ENCODE measurements at regions not wholly inside any gene's neighbourhood (a gene's known extent, or its start where the extent isn't known, plus 50 kb on each side); places are given as distances from the start of the nearest gene placed in this dataset.

DNA sequence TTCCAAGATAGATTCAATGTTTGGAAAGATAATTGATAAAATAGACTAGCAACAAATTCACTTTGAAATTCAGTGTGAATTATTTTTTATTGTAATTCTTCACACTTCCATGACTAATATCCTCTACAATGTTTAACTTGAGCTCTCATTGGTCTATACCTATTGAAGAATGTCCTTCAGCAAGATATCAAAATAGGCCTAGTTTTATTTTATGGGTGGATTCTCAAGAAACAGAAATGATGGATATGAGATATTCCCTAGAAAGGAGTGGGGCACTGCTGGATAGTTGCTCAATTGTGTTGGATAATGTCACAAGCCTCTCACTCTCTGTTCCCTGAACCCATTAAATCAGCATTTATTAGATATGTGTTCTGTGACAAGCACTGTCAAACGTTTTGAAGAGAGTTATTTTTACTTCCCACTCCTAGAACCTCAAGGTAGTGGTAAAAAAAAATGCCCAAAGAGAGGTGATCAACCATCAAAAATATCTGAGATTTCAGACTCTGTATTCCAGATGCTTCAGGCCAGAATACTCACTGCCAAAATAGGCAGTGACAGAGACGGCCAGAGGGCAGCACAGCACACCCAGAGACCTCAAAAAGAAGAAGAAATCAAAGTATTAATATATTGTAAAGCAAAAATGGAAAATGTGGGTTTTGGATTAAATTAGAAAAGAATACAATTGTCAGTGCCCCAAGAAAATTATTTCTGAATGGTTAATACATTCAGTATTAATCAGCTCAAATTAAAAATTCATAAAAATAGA lies 87.5 kb downstream of the TRIB2 start:
- TF ChIP-seq CREB1 (IDR thresholded peaks at IDR 0.05; ENCODE audit: low read depth) (no peak), TCF12 (IDR thresholded peaks at IDR 0.05; ENCODE audit: low read depth) (no peak), CEBPB (IDR thresholded peaks at IDR 0.05) (no peak), RAD21 (IDR thresholded peaks at IDR 0.05; ENCODE audit: low read depth) (no peak), NFIC (IDR thresholded peaks at IDR 0.05) (no peak), YY1 (IDR thresholded peaks at IDR 0.05; ENCODE audit: low read depth) (no peak), FOXM1 (IDR thresholded peaks at IDR 0.05; ENCODE audit: borderline replicate concordance, low read depth) (no peak), EP300 (IDR thresholded peaks at IDR 0.05; ENCODE audit: borderline replicate concordance) (no peak), TAF1 (IDR thresholded peaks at IDR 0.05; ENCODE audit: low read depth) (no peak), TEAD4 (IDR thresholded peaks at IDR 0.05) (no peak), EGR1 (IDR thresholded peaks at IDR 0.05) (no peak), ZBTB7A (IDR thresholded peaks at IDR 0.05; ENCODE audit: low read depth) (no peak)
- TF ChIP-seq, protein P1, sequence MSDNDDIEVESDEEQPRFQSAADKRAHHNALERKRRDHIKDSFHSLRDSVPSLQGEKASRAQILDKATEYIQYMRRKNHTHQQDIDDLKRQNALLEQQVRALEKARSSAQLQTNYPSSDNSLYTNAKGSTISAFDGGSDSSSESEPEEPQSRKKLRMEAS (IDR thresholded peaks at IDR 0.05) = no peak
- TF ChIP-seq, protein P2, sequence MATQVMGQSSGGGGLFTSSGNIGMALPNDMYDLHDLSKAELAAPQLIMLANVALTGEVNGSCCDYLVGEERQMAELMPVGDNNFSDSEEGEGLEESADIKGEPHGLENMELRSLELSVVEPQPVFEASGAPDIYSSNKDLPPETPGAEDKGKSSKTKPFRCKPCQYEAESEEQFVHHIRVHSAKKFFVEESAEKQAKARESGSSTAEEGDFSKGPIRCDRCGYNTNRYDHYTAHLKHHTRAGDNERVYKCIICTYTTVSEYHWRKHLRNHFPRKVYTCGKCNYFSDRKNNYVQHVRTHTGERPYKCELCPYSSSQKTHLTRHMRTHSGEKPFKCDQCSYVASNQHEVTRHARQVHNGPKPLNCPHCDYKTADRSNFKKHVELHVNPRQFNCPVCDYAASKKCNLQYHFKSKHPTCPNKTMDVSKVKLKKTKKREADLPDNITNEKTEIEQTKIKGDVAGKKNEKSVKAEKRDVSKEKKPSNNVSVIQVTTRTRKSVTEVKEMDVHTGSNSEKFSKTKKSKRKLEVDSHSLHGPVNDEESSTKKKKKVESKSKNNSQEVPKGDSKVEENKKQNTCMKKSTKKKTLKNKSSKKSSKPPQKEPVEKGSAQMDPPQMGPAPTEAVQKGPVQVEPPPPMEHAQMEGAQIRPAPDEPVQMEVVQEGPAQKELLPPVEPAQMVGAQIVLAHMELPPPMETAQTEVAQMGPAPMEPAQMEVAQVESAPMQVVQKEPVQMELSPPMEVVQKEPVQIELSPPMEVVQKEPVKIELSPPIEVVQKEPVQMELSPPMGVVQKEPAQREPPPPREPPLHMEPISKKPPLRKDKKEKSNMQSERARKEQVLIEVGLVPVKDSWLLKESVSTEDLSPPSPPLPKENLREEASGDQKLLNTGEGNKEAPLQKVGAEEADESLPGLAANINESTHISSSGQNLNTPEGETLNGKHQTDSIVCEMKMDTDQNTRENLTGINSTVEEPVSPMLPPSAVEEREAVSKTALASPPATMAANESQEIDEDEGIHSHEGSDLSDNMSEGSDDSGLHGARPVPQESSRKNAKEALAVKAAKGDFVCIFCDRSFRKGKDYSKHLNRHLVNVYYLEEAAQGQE (IDR thresholded peaks at IDR 0.05; ENCODE audit: low read depth) = no peak
- TF ChIP-seq, protein P3, sequence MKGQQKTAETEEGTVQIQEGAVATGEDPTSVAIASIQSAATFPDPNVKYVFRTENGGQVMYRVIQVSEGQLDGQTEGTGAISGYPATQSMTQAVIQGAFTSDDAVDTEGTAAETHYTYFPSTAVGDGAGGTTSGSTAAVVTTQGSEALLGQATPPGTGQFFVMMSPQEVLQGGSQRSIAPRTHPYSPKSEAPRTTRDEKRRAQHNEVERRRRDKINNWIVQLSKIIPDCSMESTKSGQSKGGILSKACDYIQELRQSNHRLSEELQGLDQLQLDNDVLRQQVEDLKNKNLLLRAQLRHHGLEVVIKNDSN (IDR thresholded peaks at IDR 0.05) = no peak

DNA sequence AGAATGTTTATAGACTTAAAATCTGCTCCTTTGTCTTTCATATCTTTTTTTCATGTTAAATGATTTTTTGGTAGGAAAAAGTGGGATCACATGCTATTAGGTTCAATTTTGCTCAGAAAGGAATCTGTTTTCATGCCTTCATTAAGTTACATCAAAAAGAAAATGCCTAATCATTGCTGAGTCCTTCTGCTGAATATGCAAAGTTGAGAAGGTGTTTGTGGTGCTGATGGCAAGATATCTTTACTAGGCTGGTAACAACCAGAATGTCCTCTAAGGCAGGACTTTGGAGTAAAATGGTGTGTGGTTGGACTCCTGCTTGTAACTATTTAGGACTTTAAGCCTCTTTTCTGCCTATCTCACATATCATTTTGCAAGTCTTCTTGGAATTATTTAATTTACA lies 88.3 kb downstream of the TRIB2 start:
- TF ChIP-seq TAF1 (IDR thresholded peaks at IDR 0.05; ENCODE audit: low read depth) = no peak
- no peak for TF ChIP-seq CREB1 (IDR thresholded peaks at IDR 0.05; ENCODE audit: low read depth)
- TF ChIP-seq, protein P1 (IDR thresholded peaks at IDR 0.05) = no peak
- TF ChIP-seq RAD21 (IDR thresholded peaks at IDR 0.05; ENCODE audit: low read depth) = no peak
- no peak for TF ChIP-seq EP300 (IDR thresholded peaks at IDR 0.05; ENCODE audit: borderline replicate concordance)
- no peak for TF ChIP-seq FOXM1 (IDR thresholded peaks at IDR 0.05; ENCODE audit: borderline replicate concordance, low read depth)
- no peak for TF ChIP-seq NFIC (IDR thresholded peaks at IDR 0.05)
- TF ChIP-seq YY1 (IDR thresholded peaks at IDR 0.05; ENCODE audit: low read depth) = no peak
- TF ChIP-seq EGR1 (IDR thresholded peaks at IDR 0.05) = no peak
- TF ChIP-seq ZBTB7A (IDR thresholded peaks at IDR 0.05; ENCODE audit: low read depth) = no peak
- TF ChIP-seq TCF12 (IDR thresholded peaks at IDR 0.05; ENCODE audit: low read depth) = no peak
- no peak for TF ChIP-seq TEAD4 (IDR thresholded peaks at IDR 0.05)
- no peak for TF ChIP-seq CEBPB (IDR thresholded peaks at IDR 0.05)
- TF ChIP-seq, protein P3 (IDR thresholded peaks at IDR 0.05) = no peak
- TF ChIP-seq, protein P2 (IDR thresholded peaks at IDR 0.05; ENCODE audit: low read depth) = no peak

DNA sequence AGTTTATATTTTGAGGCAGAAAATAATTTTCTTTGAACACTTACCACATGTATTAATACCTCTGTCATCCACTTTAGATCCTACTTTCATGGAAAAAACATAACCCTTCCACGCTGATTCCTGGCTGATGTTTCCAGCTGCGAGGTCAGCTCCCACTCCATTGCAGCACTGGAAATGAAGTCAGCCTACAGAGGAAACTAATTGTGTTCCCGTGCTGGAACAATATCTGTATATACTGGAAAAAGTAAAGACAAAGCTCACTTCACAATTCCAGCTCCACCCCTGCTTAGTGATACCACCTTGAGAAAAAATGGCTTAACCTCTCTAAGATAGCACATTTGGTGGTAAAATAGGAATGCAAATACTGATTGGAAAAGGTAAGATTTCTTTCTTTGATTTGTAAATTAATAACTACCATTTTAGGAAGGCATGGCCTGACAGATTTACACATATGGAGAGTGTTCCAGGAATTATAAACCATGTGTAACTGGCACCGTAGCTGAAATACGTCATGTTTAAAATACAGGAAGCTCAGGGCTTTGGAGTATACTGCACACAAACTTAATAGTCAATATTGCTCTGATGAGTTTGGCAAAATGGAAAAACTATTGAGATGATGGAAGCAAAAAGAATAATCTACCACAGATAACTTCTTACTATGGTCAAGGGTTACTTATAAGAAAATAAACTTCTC lies 90.0 kb downstream of the TRIB2 start:
- TF ChIP-seq, protein P3 (IDR thresholded peaks at IDR 0.05) = no peak
- TF ChIP-seq NFIC (IDR thresholded peaks at IDR 0.05) (no peak), FOXM1 (IDR thresholded peaks at IDR 0.05; ENCODE audit: borderline replicate concordance, low read depth) (no peak), CREB1 (IDR thresholded peaks at IDR 0.05; ENCODE audit: low read depth) (no peak), RAD21 (IDR thresholded peaks at IDR 0.05; ENCODE audit: low read depth) (no peak), EGR1 (IDR thresholded peaks at IDR 0.05) (no peak), TEAD4 (IDR thresholded peaks at IDR 0.05) (no peak), TAF1 (IDR thresholded peaks at IDR 0.05; ENCODE audit: low read depth) (no peak), YY1 (IDR thresholded peaks at IDR 0.05; ENCODE audit: low read depth) (no peak), TCF12 (IDR thresholded peaks at IDR 0.05; ENCODE audit: low read depth) (no peak), ZBTB7A (IDR thresholded peaks at IDR 0.05; ENCODE audit: low read depth) (no peak), CEBPB (IDR thresholded peaks at IDR 0.05) (no peak), EP300 (IDR thresholded peaks at IDR 0.05; ENCODE audit: borderline replicate concordance) (no peak)
- TF ChIP-seq, protein P1 (IDR thresholded peaks at IDR 0.05) = no peak
- TF ChIP-seq, protein P2 (IDR thresholded peaks at IDR 0.05; ENCODE audit: low read depth) = no peak

Data from Ishikawa (cell line).